ENCODE measurements at regions not wholly inside any gene's neighbourhood (a gene's known extent, or its start where the extent isn't known, plus 50 kb on each side); places are given as distances from the start of the nearest gene placed in this dataset.
A peak's percentile ranks its signal among the peaks of the same experiment; 100 is the strongest.

GRCh38 chr7:46209611-46210388 lies 288.7 kb upstream of the IGFBP3 start:
- H4K20me1 ChIP-seq (ENCODE audit: insufficient read depth, low read length): no peaks in the 10 kb centered on the region
- Mint-ChIP-seq H3K9me3 (ENCODE audit: unreplicated experiment) (peaks cover 2% of the 10 kb centered on the region), H3K36me3 (ENCODE audit: low read depth, unreplicated experiment) (peaks cover 5% of the 10 kb centered on the region), H3K4me1 (ENCODE audit: low read depth, unreplicated experiment) (peaks cover 31% of the 10 kb centered on the region), H3K27me3 (ENCODE audit: low read depth, unreplicated experiment) (peaks cover 11% of the 10 kb centered on the region), H3K4me3 (ENCODE audit: unreplicated experiment) (peak overlapping the region; percentile 11), H3K27ac (ENCODE audit: unreplicated experiment) (peak overlapping the region; percentile 5)
- no peak overlapping the region for H3K4me3 ChIP-seq (ENCODE audit: insufficient read depth, low read depth, low read length)
- TF ChIP-seq EZH2 (IDR thresholded peaks at IDR 0.05; ENCODE audit: insufficient read depth, low read length) (no peak), CTCF (IDR thresholded peaks at IDR 0.05; ENCODE audit: insufficient read depth, low read depth, low read length) (no peak)
- H2AFZ ChIP-seq (ENCODE audit: low read depth, low read length): no peak overlapping the region
- FAIRE-seq (no peak), DNase-seq (ENCODE audit: low read depth) (no peak)
- no peaks in the 10 kb centered on the region for H3K36me3 ChIP-seq (ENCODE audit: insufficient read depth, low read length)
- H3K4me2 ChIP-seq (ENCODE audit: low read length): no peak overlapping the region
- no peaks in the 10 kb centered on the region for H3K9me3 ChIP-seq (ENCODE audit: insufficient read depth, low read depth, low read length)
- no peaks in the 10 kb centered on the region for H3K27me3 ChIP-seq (ENCODE audit: insufficient read depth, low read length)
- H3K4me1 ChIP-seq (ENCODE audit: insufficient read depth, low read length): no peaks in the 10 kb centered on the region
- H3K79me2 ChIP-seq (ENCODE audit: insufficient read depth, low read length): no peaks in the 10 kb centered on the region
- H3K9ac ChIP-seq (ENCODE audit: low read length): no peak overlapping the region
- no peak overlapping the region for H3K27ac ChIP-seq (ENCODE audit: low read depth, low read length)

GRCh38 chr7:46208635-46209525 lies 287.8 kb upstream of the IGFBP3 start:
- Histone ChIP-seq H3K4me2 (ENCODE audit: low read length) (no peak overlapping the region), H2AFZ (ENCODE audit: low read depth, low read length) (no peak overlapping the region), H3K27ac (ENCODE audit: low read depth, low read length) (no peak overlapping the region), H3K4me3 (ENCODE audit: insufficient read depth, low read depth, low read length) (no peak overlapping the region), H3K27me3 (ENCODE audit: insufficient read depth, low read length) (no peaks in the 10 kb centered on the region), H3K9ac (ENCODE audit: low read length) (no peak overlapping the region), H3K79me2 (ENCODE audit: insufficient read depth, low read length) (no peaks in the 10 kb centered on the region), H3K9me3 (ENCODE audit: insufficient read depth, low read depth, low read length) (no peaks in the 10 kb centered on the region), H4K20me1 (ENCODE audit: insufficient read depth, low read length) (no peaks in the 10 kb centered on the region), H3K4me1 (ENCODE audit: insufficient read depth, low read length) (no peaks in the 10 kb centered on the region), H3K36me3 (ENCODE audit: insufficient read depth, low read length) (no peaks in the 10 kb centered on the region)
- DNase-seq (ENCODE audit: low read depth): no peak
- peaks cover 31% of the 10 kb centered on the region for H3K4me1 Mint-ChIP-seq (ENCODE audit: low read depth, unreplicated experiment)
- H3K27ac Mint-ChIP-seq (ENCODE audit: unreplicated experiment): peak overlapping the region; percentile 88
- H3K4me3 Mint-ChIP-seq (ENCODE audit: unreplicated experiment): no peak overlapping the region
- TF ChIP-seq EZH2 (IDR thresholded peaks at IDR 0.05; ENCODE audit: insufficient read depth, low read length) (no peak), CTCF (IDR thresholded peaks at IDR 0.05; ENCODE audit: insufficient read depth, low read depth, low read length) (no peak)
- peaks cover 2% of the 10 kb centered on the region for H3K9me3 Mint-ChIP-seq (ENCODE audit: unreplicated experiment)
- FAIRE-seq: no peak
- H3K36me3 Mint-ChIP-seq (ENCODE audit: low read depth, unreplicated experiment): peaks cover 5% of the 10 kb centered on the region
- H3K27me3 Mint-ChIP-seq (ENCODE audit: low read depth, unreplicated experiment): peaks cover 11% of the 10 kb centered on the region
